K562 (cell line): ENCODE measurements at regions not wholly inside any gene's neighbourhood (a gene's known extent, or its start where the extent isn't known, plus 50 kb on each side); places are given as distances from the start of the nearest gene placed in this dataset.

Experiments
- ATAC-seq: fragments of 200-7000 bp; cut with Tn5 transposase; 3 replicates; pipeline ENCODE4 v1.9.1; 2020; ENCODE audit warnings: moderate library complexity
- BruUV-seq: library from RNA; stranded (reverse); fragments of 400-500 nt; replicated peaks from 2 replicates; lab custom pipeline; 2021; lab: Mats Ljungman, UMichigan
- CTCF ChIA-PET: fragments of 300-600 bp; formaldehyde crosslinking; extraction: SDS; loops from one replicate; lab custom pipeline; 2021; ENCODE audit warnings: low intra/inter-chr PET ratio; lab: Yijun Ruan, JAX
- POLR2A ChIA-PET: fragments of 300-600, 350-650 bp; sonication (Branson Sonifier 250); formaldehyde crosslinking; extraction: SDS; loops from one replicate; lab custom pipeline; 2021; ENCODE audit warnings: antibody characterized with exemption, inconsistent platforms; lab: Yijun Ruan, JAX
- DNase-seq, 4 experiments: peaks; one replicate each; pipeline versions ENCODE4 v3.0.0 to v3.0.0-alpha.2; 2011 to 2018; ENCODE audit warnings: low spot score in 3 of 4, mixed read lengths in 3 of 4; ENCODE audit errors: extremely low read depth in 1 of 4
- FAIRE-seq: peaks from 2 replicates; lab custom pipeline; 2011; peaks lifted over from hg19 to GRCh38; lab: Jason Lieb, UNC
- H2AFZ ChIP-seq: 2 replicates; pipeline ENCODE4 v1.6.0; 2011; ENCODE audit warnings: low read depth, low read length, control low read depth, inconsistent platforms
- H3K27ac ChIP-seq: fragments of 200-600 bp; 3 replicates; pipeline ENCODE4 v1.8.0; 2011; ENCODE audit warnings: low read depth, mild to moderate bottlenecking, control low read depth, inconsistent platforms, low read length, moderate library complexity, mixed read lengths; ENCODE audit errors: extremely low read depth
- H3K27me3 ChIP-seq, 2 experiments: fragments of 300-600 bp in 1 of 2; 2 replicates in 1 of 2; 3 replicates in 1 of 2; pipeline versions ENCODE4 v1.6.0 to v1.8.0; 2011; ENCODE audit warnings: inconsistent platforms in 2 of 2, low read length in 2 of 2, mild to moderate bottlenecking in 1 of 2, mixed read lengths in 1 of 2, moderate library complexity in 1 of 2; ENCODE audit not compliant: control insufficient read depth in 2 of 2, insufficient read depth in 2 of 2
- H3K36me3 ChIP-seq: fragments of 300-600 bp; 3 replicates; pipeline ENCODE4 v1.8.0; 2011; ENCODE audit warnings: mild to moderate bottlenecking, low read length, inconsistent platforms; ENCODE audit not compliant: control insufficient read depth, insufficient read depth
- H3K4me1 ChIP-seq, 2 experiments: fragments of 200-600 bp in 1 of 2; replicated peaks in 1 of 2; 2 replicates in 1 of 2; 3 replicates in 1 of 2; pipeline versions ENCODE4 v1.5.1 to v1.8.0; 2011; ENCODE audit warnings: inconsistent platforms in 2 of 2, low read length in 2 of 2, mild to moderate bottlenecking in 1 of 2, mixed read lengths in 1 of 2, moderate library complexity in 1 of 2; ENCODE audit not compliant: control insufficient read depth in 2 of 2, insufficient read depth in 2 of 2
- H3K4me2 ChIP-seq: 2 replicates; pipeline ENCODE4 v1.6.1; 2011; ENCODE audit warnings: low read length, control low read depth, inconsistent platforms, mixed read lengths; ENCODE audit not compliant: insufficient read depth
- H3K4me3 ChIP-seq: fragments of 200-600 bp; sonication (generic), shearing (Covaris generic); 2 replicates; pipeline ENCODE4 v1.5.1; 2016; ENCODE audit warnings: control low read depth, inconsistent platforms
- H3K79me2 ChIP-seq: fragments of 200-600 bp; 3 replicates; pipeline ENCODE4 v1.8.0; 2011; ENCODE audit warnings: low read length, inconsistent platforms; ENCODE audit not compliant: control insufficient read depth, insufficient read depth
- H3K9ac ChIP-seq, 2 experiments: 2 replicates each; pipeline versions ENCODE4 v1.6.0 to v1.6.1; 2011; ENCODE audit warnings: low read depth in 2 of 2, low read length in 2 of 2, control low read depth in 1 of 2, inconsistent platforms in 1 of 2, mild to moderate bottlenecking in 1 of 2, mixed read lengths in 1 of 2; ENCODE audit not compliant: insufficient read depth in 1 of 2
- H3K9me1 ChIP-seq: one replicate; pipeline ENCODE4 v1.6.0; 2011; ENCODE audit warnings: inconsistent platforms, mild to moderate bottlenecking, low read length, moderate library complexity; ENCODE audit not compliant: control insufficient read depth, insufficient read depth
- H3K9me3 ChIP-seq: replicated peaks from 2 replicates; pipeline ENCODE4 v1.5.1; 2011; ENCODE audit warnings: low read depth, low read length, inconsistent platforms; ENCODE audit not compliant: control insufficient read depth, insufficient read depth
- H4K20me1 ChIP-seq: replicated peaks from 2 replicates; pipeline ENCODE4 v1.6.1; 2011; ENCODE audit warnings: low read length, inconsistent platforms, mixed read lengths; ENCODE audit not compliant: control insufficient read depth, insufficient read depth
- CBX3 ChIP-seq, 2 experiments: IDR thresholded peaks; 1 replicate in 1 of 2; 2 replicates in 1 of 2; pipeline ENCODE4 v1.6.1; 2012; ENCODE audit warnings: inconsistent platforms in 2 of 2, low read length in 2 of 2, borderline replicate concordance in 1 of 2, control low read depth in 1 of 2
- DDX20 ChIP-seq: fragments of 450-650 bp; IDR thresholded peaks from 2 replicates; pipeline ENCODE4 v1.6.1; 2016; ENCODE audit warnings: missing genetic modification characterization, low read depth, mild to moderate bottlenecking, missing compliant biosample characterization, moderate library complexity
- MEF2A ChIP-seq: IDR thresholded peaks from 2 replicates; pipeline ENCODE4 v1.6.1; 2011; ENCODE audit warnings: low read depth, mild to moderate bottlenecking, low read length, moderate library complexity; ENCODE audit not compliant: control insufficient read depth
- NFE2 ChIP-seq: IDR thresholded peaks from 2 replicates; pipeline ENCODE4 v1.6.1; 2014; ENCODE audit warnings: antibody characterized with exemption, low read depth
- POLR2G ChIP-seq: fragments of 200-400 bp; formaldehyde crosslinking; IDR thresholded peaks from 2 replicates; pipeline ENCODE4 v1.6.1; 2017; ENCODE audit warnings: low read depth, mild to moderate bottlenecking, antibody characterized with exemption, low read length, moderate library complexity
- SMARCC2 ChIP-seq: fragments of 450-650 bp; IDR thresholded peaks from 2 replicates; pipeline ENCODE4 v1.6.1; 2017; ENCODE audit warnings: antibody characterized with exemption, moderate library complexity, mild to moderate bottlenecking, low read depth
- ZC3H11A ChIP-seq: IDR thresholded peaks from 2 replicates; pipeline ENCODE4 v1.6.1; 2012; ENCODE audit warnings: low read depth, low read length, improper control_type of control experiment
- ZNF239 ChIP-seq: fragments of 250-450 bp; sonication (Bioruptor Pico); IDR thresholded peaks from 2 replicates; pipeline ENCODE4 v1.4.0; 2020; ENCODE audit warnings: mild to moderate bottlenecking
- WGBS: fragments of 100-300 bp; shearing (Covaris generic); methylation state at CpG from one replicate; pipeline ENCODE4 v1.1.6; 2016; ENCODE audit warnings: low coverage, mixed read lengths; ENCODE audit not compliant: insufficient coverage; ENCODE audit errors: missing lambda C conversion rate; 5-methylcytosine and 5-hydroxymethylcytosine counted together
- in situ Hi-C: fragments of 300-500 bp; cut with MboI; formaldehyde crosslinking; loops from 4 replicates; pipeline ENCODE4 v1.15.0; 2018; ENCODE audit warnings: inconsistent platforms, mixed read lengths
- intact Hi-C: fragments of 100-400 bp; cut with micrococcal nuclease; formaldehyde crosslinking; loops from 2 replicates; pipeline ENCODE4 v1.14.2; 2022
- TF ChIP-seq, protein P1 (sequence below): fragments of 450-650 bp; IDR thresholded peaks from 2 replicates; pipeline ENCODE4 v1.6.1; 2014; ENCODE audit warnings: low read depth, mild to moderate bottlenecking, moderate library complexity, borderline replicate concordance
- TF ChIP-seq, protein P2 (sequence below), 2 experiments: fragments of 150-350 bp in 1 of 2; IDR thresholded peaks; 2 replicates each; pipeline ENCODE4 v1.6.1; 2012 to 2016; ENCODE audit warnings: low read depth in 2 of 2, low read length in 2 of 2, mild to moderate bottlenecking in 1 of 2, moderate library complexity in 1 of 2

DNA sequence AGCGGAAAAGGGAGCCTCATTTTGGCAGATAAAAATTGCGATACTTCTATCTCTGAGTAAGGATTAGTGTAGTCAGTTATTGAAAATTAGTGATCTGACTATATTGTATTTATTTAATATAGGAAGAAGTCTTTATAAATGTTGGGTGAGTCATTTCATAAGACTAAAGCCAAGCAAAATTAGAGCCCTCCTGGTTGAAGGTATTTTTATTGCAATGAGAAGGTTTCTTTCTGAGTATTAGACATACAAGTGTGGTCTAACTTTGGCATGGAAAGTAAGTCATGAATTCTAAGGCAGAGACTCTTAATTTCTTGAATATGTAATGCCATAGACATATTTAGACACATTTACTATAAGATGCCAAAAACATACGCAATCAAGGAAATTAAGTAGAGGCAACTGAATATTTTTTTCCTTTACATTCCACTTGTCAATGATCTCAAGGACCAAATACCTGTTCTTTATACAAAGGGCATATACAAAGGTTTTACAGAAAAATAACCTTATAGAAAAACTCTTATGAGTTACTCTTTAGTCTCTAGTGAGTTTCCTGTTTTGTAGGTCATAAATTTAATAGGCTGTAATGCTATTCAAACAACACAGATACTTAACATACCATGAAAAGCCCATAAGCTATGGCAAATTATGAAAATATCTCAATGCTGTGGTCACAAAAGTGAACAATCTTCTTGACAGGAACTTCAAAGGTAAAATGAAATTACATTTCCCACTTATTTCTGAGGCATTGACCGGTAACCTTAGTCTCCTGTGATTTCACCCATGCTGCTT, 156.6 kb upstream of the BTG1 start:
- Histone ChIP-seq H3K9me3 (no peaks in the 10 kb centered on the region), H3K36me3 (no peaks in the 10 kb centered on the region), H3K9ac (no peak overlapping the region), H4K20me1 (no peaks in the 10 kb centered on the region), H3K4me3 (no peak overlapping the region), H2AFZ (no peak overlapping the region), H3K27ac (no peak overlapping the region), H3K9me1 (no peaks in the 10 kb centered on the region), H3K79me2 (no peaks in the 10 kb centered on the region), H3K4me2 (no peak overlapping the region), H3K27me3 (no peaks in the 10 kb centered on the region), H3K4me1 (no peaks in the 10 kb centered on the region; a peak in 1 of 5 replicates)
- WGBS = 86% methylated on average over 4 of the region's 4 CpGs
- intact Hi-C loops = no loop called here
- TF ChIP-seq, protein P1, sequence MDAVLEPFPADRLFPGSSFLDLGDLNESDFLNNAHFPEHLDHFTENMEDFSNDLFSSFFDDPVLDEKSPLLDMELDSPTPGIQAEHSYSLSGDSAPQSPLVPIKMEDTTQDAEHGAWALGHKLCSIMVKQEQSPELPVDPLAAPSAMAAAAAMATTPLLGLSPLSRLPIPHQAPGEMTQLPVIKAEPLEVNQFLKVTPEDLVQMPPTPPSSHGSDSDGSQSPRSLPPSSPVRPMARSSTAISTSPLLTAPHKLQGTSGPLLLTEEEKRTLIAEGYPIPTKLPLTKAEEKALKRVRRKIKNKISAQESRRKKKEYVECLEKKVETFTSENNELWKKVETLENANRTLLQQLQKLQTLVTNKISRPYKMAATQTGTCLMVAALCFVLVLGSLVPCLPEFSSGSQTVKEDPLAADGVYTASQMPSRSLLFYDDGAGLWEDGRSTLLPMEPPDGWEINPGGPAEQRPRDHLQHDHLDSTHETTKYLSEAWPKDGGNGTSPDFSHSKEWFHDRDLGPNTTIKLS = no peak
- no peak for TF ChIP-seq MEF2A
- ChIA-PET CTCF (no interaction called here), POLR2A (interaction anchor here (0.8 kb wide), 1 partner anchor 10 kb away, joined by 3 read pairs; no protein-coding TSS in a partner anchor)
- BruUV-seq = no TSS peak
- in situ Hi-C loops = no loop called here
- FAIRE-seq = no peak
- no peak for DNase-seq
- no peak for ATAC-seq

DNA sequence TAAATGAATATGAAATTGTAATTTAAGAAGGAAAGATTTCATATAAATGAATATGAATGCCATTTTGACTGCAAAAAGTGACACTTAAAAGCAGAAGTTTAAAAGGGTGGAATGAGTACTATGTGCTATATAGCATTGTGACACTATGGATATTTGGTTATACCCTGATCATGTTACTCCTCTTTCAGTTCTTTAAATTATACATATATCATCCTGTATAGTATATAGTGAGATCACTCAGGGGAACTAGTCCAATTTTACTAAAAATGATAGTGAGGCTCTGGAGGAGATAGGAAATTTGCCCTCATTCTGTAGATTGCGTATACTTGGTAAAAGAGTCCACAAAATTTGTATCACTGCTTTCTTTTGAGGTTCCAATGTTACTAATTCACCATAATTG, 155.7 kb upstream of the BTG1 start:
- Histone ChIP-seq H2AFZ (no peak overlapping the region), H3K79me2 (no peaks in the 10 kb centered on the region), H3K4me1 (no peaks in the 10 kb centered on the region; a peak in 1 of 5 replicates), H3K4me3 (no peak overlapping the region), H3K9me3 (no peaks in the 10 kb centered on the region), H3K36me3 (no peaks in the 10 kb centered on the region), H3K27me3 (no peaks in the 10 kb centered on the region), H3K4me2 (no peak overlapping the region), H4K20me1 (no peaks in the 10 kb centered on the region), H3K9me1 (no peaks in the 10 kb centered on the region), H3K27ac (no peak overlapping the region), H3K9ac (no peak overlapping the region)
- POLR2A ChIA-PET = interaction anchor here (1.0 kb wide), 1 partner anchor 902 kb away, joined by 4 read pairs; no protein-coding TSS in a partner anchor
- in situ Hi-C loops (no loop called here), intact Hi-C loops (no loop called here)
- CTCF ChIA-PET = no interaction called here
- WGBS = 100% methylated on average over 1 of the region's 1 CpG
- ATAC-seq (no peak), DNase-seq (no peak), FAIRE-seq (no peak)
- no TSS peak for BruUV-seq
- TF ChIP-seq NFE2 = no peak
- no peak for TF ChIP-seq ZC3H11A
- TF ChIP-seq, protein P2, sequence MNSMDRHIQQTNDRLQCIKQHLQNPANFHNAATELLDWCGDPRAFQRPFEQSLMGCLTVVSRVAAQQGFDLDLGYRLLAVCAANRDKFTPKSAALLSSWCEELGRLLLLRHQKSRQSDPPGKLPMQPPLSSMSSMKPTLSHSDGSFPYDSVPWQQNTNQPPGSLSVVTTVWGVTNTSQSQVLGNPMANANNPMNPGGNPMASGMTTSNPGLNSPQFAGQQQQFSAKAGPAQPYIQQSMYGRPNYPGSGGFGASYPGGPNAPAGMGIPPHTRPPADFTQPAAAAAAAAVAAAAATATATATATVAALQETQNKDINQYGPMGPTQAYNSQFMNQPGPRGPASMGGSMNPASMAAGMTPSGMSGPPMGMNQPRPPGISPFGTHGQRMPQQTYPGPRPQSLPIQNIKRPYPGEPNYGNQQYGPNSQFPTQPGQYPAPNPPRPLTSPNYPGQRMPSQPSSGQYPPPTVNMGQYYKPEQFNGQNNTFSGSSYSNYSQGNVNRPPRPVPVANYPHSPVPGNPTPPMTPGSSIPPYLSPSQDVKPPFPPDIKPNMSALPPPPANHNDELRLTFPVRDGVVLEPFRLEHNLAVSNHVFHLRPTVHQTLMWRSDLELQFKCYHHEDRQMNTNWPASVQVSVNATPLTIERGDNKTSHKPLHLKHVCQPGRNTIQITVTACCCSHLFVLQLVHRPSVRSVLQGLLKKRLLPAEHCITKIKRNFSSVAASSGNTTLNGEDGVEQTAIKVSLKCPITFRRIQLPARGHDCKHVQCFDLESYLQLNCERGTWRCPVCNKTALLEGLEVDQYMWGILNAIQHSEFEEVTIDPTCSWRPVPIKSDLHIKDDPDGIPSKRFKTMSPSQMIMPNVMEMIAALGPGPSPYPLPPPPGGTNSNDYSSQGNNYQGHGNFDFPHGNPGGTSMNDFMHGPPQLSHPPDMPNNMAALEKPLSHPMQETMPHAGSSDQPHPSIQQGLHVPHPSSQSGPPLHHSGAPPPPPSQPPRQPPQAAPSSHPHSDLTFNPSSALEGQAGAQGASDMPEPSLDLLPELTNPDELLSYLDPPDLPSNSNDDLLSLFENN (IDR thresholded peaks at IDR 0.05; ENCODE audit: low read depth in 2 of 2, low read length in 2 of 2) = no peak
- no peak for TF ChIP-seq ZNF239 (CRISPR knock-in tag)
- TF ChIP-seq CBX3 (IDR thresholded peaks at IDR 0.05; ENCODE audit: borderline replicate concordance in 1 of 2, low read length in 2 of 2) = no peak
- no peak for TF ChIP-seq POLR2G
- no peak for TF ChIP-seq DDX20 (tag)
- no peak for TF ChIP-seq SMARCC2
